Gastroesophageal sphincter (tissue), 4 donors: ENCODE measurements at regions not wholly inside any gene's neighbourhood (a gene's known extent, or its start where the extent isn't known, plus 50 kb on each side); places are given as distances from the start of the nearest gene placed in this dataset.

ENCODE experiments used
- ATAC-seq: fragments of 150-250 bp; one replicate; pipeline ENCODE4 v1.9.1; 2016; ENCODE audit warnings: mild to moderate bottlenecking, moderate library complexity
- H3K27ac ChIP-seq, 4 donors: fragments of 200-600 bp; sonication (generic) in 3 of 4; 1 replicate in 3 of 4; 2 replicates in 1 of 4; pipeline ENCODE4 v1.5.1; 2016 to 2019
- H3K27me3 ChIP-seq: fragments of 200-600 bp; sonication (generic); one replicate; pipeline ENCODE4 v1.5.1; 2019
- H3K36me3 ChIP-seq, 2 donors: fragments of 200-600 bp; sonication (generic); one replicate each; pipeline ENCODE4 v1.5.1; 2019; ENCODE audit warnings: control low read depth in 1 of 2
- H3K4me1 ChIP-seq, 3 donors: fragments of 200-600 bp; sonication (generic); 1 replicate in 2 of 3; 2 replicates in 1 of 3; pipeline ENCODE4 v1.5.1; 2016 to 2019; ENCODE audit warnings: control low read depth in 2 of 3
- H3K4me3 ChIP-seq, 2 donors: fragments of 200-600 bp; sonication (generic); one replicate each; pipeline ENCODE4 v1.5.1; 2019; ENCODE audit warnings: mild to moderate bottlenecking in 1 of 2, moderate library complexity in 1 of 2
- H3K9me3 ChIP-seq, 3 donors: fragments of 200-600 bp; sonication (generic); one replicate each; pipeline ENCODE4 v1.5.1; 2017 to 2019; ENCODE audit warnings: control low read depth in 2 of 3
- EP300 ChIP-seq: sonication (generic); formaldehyde crosslinking; IDR thresholded peaks from one replicate; pipeline ENCODE4 v1.6.1; 2017; ENCODE audit warnings: antibody characterized with exemption, mild to moderate bottlenecking
- POLR2A ChIP-seq, 2 donors: fragments of 450-650 bp; IDR thresholded peaks; one replicate each; pipeline ENCODE4 v1.6.1; 2017; ENCODE audit warnings: antibody characterized with exemption in 2 of 2, mild to moderate bottlenecking in 2 of 2, moderate library complexity in 1 of 2
- POLR2AphosphoS5 ChIP-seq: sonication (generic); formaldehyde crosslinking; IDR thresholded peaks from one replicate; pipeline ENCODE4 v1.6.1; 2017; ENCODE audit warnings: antibody characterized with exemption
- WGBS, 2 donors: methylation state at CpG; one replicate each; pipeline ENCODE4 v1.1.5; 2018; ENCODE audit warnings: low coverage in 1 of 2; 5-methylcytosine and 5-hydroxymethylcytosine counted together
- TF ChIP-seq, protein P1 (sequence below), 4 experiments: fragments of 200-600 bp in 2 of 4; fragments of 450-650 bp in 2 of 4; sonication (generic) in 1 of 4; IDR thresholded peaks; one replicate each; pipeline ENCODE4 v1.5.1; 2017 to 2019; ENCODE audit warnings: antibody characterized with exemption in 4 of 4, mild to moderate bottlenecking in 2 of 4, moderate library complexity in 2 of 4

GRCh38 chr5:125232779-125233230 lies 486.4 kb upstream of the ZNF608 start:
- no peak for TF ChIP-seq POLR2AphosphoS5
- no peak for TF ChIP-seq POLR2A (IDR thresholded peaks at IDR 0.05)
- TF ChIP-seq, protein P1, sequence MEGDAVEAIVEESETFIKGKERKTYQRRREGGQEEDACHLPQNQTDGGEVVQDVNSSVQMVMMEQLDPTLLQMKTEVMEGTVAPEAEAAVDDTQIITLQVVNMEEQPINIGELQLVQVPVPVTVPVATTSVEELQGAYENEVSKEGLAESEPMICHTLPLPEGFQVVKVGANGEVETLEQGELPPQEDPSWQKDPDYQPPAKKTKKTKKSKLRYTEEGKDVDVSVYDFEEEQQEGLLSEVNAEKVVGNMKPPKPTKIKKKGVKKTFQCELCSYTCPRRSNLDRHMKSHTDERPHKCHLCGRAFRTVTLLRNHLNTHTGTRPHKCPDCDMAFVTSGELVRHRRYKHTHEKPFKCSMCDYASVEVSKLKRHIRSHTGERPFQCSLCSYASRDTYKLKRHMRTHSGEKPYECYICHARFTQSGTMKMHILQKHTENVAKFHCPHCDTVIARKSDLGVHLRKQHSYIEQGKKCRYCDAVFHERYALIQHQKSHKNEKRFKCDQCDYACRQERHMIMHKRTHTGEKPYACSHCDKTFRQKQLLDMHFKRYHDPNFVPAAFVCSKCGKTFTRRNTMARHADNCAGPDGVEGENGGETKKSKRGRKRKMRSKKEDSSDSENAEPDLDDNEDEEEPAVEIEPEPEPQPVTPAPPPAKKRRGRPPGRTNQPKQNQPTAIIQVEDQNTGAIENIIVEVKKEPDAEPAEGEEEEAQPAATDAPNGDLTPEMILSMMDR (IDR thresholded peaks at IDR 0.05), result no peak
- TF ChIP-seq EP300, result no peak
- no peaks in the 10 kb centered on the region for H3K4me1 ChIP-seq
- no peak overlapping the region for H3K4me3 ChIP-seq
- peak; percentile 31 for ATAC-seq
- WGBS, 2 donors, result 43 to 67% methylated on average over 2 to 3 of the region's 3 CpGs
- no peaks in the 10 kb centered on the region for H3K36me3 ChIP-seq
- no peak overlapping the region for H3K27ac ChIP-seq
- H3K27me3 ChIP-seq, result no peaks in the 10 kb centered on the region
- H3K9me3 ChIP-seq, result no peaks in the 10 kb centered on the region

DNA sequence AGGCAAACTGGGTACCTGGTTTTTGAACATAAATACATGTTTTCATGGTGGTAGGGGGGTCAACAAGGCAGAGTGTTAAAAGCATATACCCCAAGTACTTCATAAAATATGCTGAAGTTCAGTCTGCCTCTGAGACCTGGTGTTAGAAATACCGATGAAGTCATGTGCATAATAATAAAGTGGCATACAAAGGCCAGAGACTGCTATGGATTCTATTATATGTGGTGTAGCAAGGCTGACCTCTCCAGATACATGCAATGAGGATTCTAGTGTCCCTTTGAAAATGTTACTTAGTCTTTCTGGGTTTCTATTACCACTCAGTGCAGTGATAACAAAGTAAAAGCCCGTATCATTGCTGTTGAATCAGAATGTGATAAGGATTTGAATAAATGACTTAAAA lies 487.5 kb upstream of the ZNF608 start:
- TF ChIP-seq POLR2AphosphoS5 (no peak), POLR2A (IDR thresholded peaks at IDR 0.05) (no peak), EP300 (no peak)
- TF ChIP-seq, protein P1 (IDR thresholded peaks at IDR 0.05), result no peak
- no peaks in the 10 kb centered on the region for H3K27me3 ChIP-seq
- H3K36me3 ChIP-seq, result no peaks in the 10 kb centered on the region
- H3K27ac ChIP-seq, result no peak overlapping the region
- no peaks in the 10 kb centered on the region for H3K9me3 ChIP-seq
- H3K4me3 ChIP-seq, result no peak overlapping the region
- WGBS, 2 donors, result 88 to 94% methylated on average over 2 of the region's 2 CpGs
- no peaks in the 10 kb centered on the region for H3K4me1 ChIP-seq
- no peak for ATAC-seq

DNA sequence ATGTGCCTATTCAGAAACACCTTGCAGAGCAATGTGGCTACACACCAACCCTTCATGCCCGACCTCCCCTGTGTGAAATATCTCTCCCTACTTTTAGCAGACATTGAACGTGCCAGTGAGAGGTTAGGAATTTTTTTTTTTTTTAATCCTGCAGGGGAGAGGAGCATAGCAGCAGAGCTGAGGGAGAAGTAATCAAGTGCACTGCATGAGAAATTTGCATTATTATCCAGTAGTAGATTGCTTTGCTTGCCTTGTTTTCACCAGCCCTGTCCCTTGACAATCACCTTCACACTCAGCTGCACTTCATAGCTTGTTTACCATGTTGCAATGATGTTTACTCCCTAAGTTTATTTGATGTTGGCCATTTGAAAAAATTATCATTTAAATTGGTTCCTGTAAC lies 489.6 kb upstream of the ZNF608 start:
- H3K9me3 ChIP-seq, result no peaks in the 10 kb centered on the region
- H3K4me1 ChIP-seq, result no peaks in the 10 kb centered on the region
- no peak overlapping the region for H3K27ac ChIP-seq
- no peaks in the 10 kb centered on the region for H3K36me3 ChIP-seq
- ATAC-seq, result no peak
- no peaks in the 10 kb centered on the region for H3K27me3 ChIP-seq
- no peak for TF ChIP-seq POLR2AphosphoS5
- TF ChIP-seq POLR2A (IDR thresholded peaks at IDR 0.05), result no peak
- no peak overlapping the region for H3K4me3 ChIP-seq
- 47 to 59% methylated on average over 2 of the region's 2 CpGs for WGBS, 2 donors

DNA sequence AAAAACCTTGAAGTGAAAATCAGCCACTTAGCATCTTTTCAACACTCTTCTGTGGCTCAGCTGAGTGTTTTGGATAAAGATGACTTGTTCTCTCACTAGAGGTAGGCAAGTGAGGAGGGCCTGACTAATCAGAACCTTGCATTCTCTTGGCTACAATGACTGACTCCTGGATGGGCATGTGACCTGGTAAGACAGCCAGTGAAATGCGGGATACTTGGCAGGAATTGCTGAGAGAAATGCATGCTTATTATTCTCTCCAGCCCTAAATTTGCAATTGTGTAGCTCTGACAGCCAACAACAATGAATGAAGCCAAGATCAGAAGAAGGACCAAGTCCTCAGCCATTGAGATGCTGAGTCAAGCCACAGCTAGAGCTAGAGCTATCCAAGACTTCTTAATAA lies 490.5 kb upstream of the ZNF608 start:
- H3K36me3 ChIP-seq, result no peaks in the 10 kb centered on the region
- H3K4me3 ChIP-seq, result no peak overlapping the region
- TF ChIP-seq EP300 (no peak), POLR2A (IDR thresholded peaks at IDR 0.05) (no peak), POLR2AphosphoS5 (no peak)
- TF ChIP-seq, protein P1 (IDR thresholded peaks at IDR 0.05), result no peak
- no peaks in the 10 kb centered on the region for H3K4me1 ChIP-seq
- no peak for ATAC-seq
- no peaks in the 10 kb centered on the region for H3K27me3 ChIP-seq
- H3K9me3 ChIP-seq, result no peaks in the 10 kb centered on the region
- 67% methylated on average over 1 of the region's 1 CpG; no CpG with 5 or more reads in 1 of the 2 donors for WGBS, 2 donors
- H3K27ac ChIP-seq, result no peak overlapping the region

DNA sequence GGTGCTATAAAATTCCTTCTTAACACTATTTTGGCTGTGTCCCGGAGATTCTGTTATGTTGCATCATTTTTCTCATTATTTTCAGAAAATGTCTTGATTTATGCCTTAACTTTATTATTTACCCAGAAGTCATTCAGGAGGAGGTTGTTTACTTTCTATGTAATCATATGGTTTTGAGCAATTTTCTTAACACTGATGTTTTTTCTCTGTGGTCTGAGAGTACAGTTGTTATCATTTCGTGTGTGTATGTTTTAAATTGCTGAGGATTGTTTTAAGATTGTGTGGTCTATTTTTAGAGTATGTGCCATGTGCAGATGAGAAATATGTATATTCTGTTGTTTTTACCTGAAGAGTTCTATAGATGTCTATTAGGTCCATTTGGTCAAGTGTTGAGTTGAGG lies 498.1 kb upstream of the ZNF608 start:
- no peaks in the 10 kb centered on the region for H3K4me1 ChIP-seq
- WGBS, 2 donors, result 82 to 92% methylated on average over 1 to 2 of the region's 2 CpGs
- no peak for TF ChIP-seq POLR2AphosphoS5
- TF ChIP-seq EP300, result no peak
- TF ChIP-seq POLR2A (IDR thresholded peaks at IDR 0.05), result no peak
- TF ChIP-seq, protein P1 (IDR thresholded peaks at IDR 0.05), result no peak
- H3K36me3 ChIP-seq, result no peaks in the 10 kb centered on the region
- no peak for ATAC-seq
- no peaks in the 10 kb centered on the region for H3K9me3 ChIP-seq
- no peak overlapping the region for H3K4me3 ChIP-seq
- no peaks in the 10 kb centered on the region for H3K27me3 ChIP-seq
- no peak overlapping the region for H3K27ac ChIP-seq
